Ovary (tissue), 7 donors: ENCODE measurements at regions not wholly inside any gene's neighbourhood (a gene's known extent, or its start where the extent isn't known, plus 50 kb on each side); places are given as distances from the start of the nearest gene placed in this dataset.

Experiments
- DNase-seq, 5 donors: peaks; one replicate each; pipeline ENCODE4 v3.0.0-alpha.2; 2019 to 2020
- H3K27ac ChIP-seq, 2 donors: fragments of 200-600 bp; one replicate each; pipeline versions ENCODE4 v1.5.1 to v1.8.0; 2019 to 2022
- H3K27me3 ChIP-seq: fragments of 200-600 bp; one replicate; pipeline ENCODE4 v1.8.0; 2022
- H3K36me3 ChIP-seq: fragments of 200-600 bp; sonication (generic); one replicate; pipeline ENCODE4 v1.5.1; 2019
- H3K4me1 ChIP-seq: one replicate; pipeline ENCODE4 v1.8.1; 2013; ENCODE audit warnings: mild to moderate bottlenecking, moderate library complexity; ENCODE audit not compliant: insufficient read depth
- H3K4me3 ChIP-seq: fragments of 200-600 bp; sonication (generic); one replicate; pipeline ENCODE4 v1.5.1; 2017
- H3K9me3 ChIP-seq, 2 donors: fragments of 200-600 bp in 1 of 2; sonication (generic) in 1 of 2; one replicate each; pipeline versions ENCODE4 v1.5.1 to v1.8.1; 2013 to 2019; ENCODE audit warnings: mild to moderate bottlenecking in 1 of 2, moderate library complexity in 1 of 2
- EP300 ChIP-seq: sonication (generic); formaldehyde crosslinking; IDR thresholded peaks from one replicate; pipeline ENCODE4 v1.6.1; 2017; ENCODE audit warnings: antibody characterized with exemption
- POLR2A ChIP-seq: fragments of 450-650 bp; IDR thresholded peaks from one replicate; pipeline ENCODE4 v1.6.1; 2017; ENCODE audit warnings: antibody characterized with exemption, mild to moderate bottlenecking, moderate library complexity
- WGBS, 3 donors: extraction: QIAGEN DNeasy Blood & Tissue Kit in 1 of 3; methylation state at CpG; one replicate each; pipeline versions ENCODE4 v1.1.5 to v1.1.7; 2013 to 2017; 5-methylcytosine and 5-hydroxymethylcytosine counted together
- intact Hi-C, 4 donors: fragments of 100-400 bp; cut with DNase I; formaldehyde crosslinking; loops; one replicate each; pipeline versions ENCODE4 v1.11.0 to v1.15.1; 2022 to 2023
- TF ChIP-seq, protein P1 (sequence below), 3 donors: fragments of 450-650 bp in 2 of 3; fragments of 200-600 bp in 1 of 3; IDR thresholded peaks; one replicate each; pipeline versions ENCODE4 v1.5.1 to v1.8.0; 2016 to 2022; ENCODE audit warnings: antibody characterized with exemption in 3 of 3, mild to moderate bottlenecking in 1 of 3
- donor health status: DM: no; HTN: no; CAD: no; lungs with moderate emphysema.
- donor health status: DM: no; HTN: no; CAD: no.
- donor health status: Bipolar disorder and iron deficiency.
- donor health status: DM: no; HTN: no; CAD: no.
- donor health status: DM: yes; HTN: yes; CAD: no.

GRCh38 chr10:62894156-62894555 is 78.0 kb upstream of the EGR2 start:
- WGBS, 3 donors, result 86 to 88% (median 87%) methylated on average over 3 of the region's 3 CpGs
- intact Hi-C loops, result no loop called here
- no peaks in the 10 kb centered on the region for H3K9me3 ChIP-seq
- no peak overlapping the region for H3K27ac ChIP-seq
- no peaks in the 10 kb centered on the region for H3K36me3 ChIP-seq
- no peak for DNase-seq
- H3K4me3 ChIP-seq, result no peak overlapping the region
- TF ChIP-seq POLR2A (no peak), EP300 (no peak)
- TF ChIP-seq, protein P1, sequence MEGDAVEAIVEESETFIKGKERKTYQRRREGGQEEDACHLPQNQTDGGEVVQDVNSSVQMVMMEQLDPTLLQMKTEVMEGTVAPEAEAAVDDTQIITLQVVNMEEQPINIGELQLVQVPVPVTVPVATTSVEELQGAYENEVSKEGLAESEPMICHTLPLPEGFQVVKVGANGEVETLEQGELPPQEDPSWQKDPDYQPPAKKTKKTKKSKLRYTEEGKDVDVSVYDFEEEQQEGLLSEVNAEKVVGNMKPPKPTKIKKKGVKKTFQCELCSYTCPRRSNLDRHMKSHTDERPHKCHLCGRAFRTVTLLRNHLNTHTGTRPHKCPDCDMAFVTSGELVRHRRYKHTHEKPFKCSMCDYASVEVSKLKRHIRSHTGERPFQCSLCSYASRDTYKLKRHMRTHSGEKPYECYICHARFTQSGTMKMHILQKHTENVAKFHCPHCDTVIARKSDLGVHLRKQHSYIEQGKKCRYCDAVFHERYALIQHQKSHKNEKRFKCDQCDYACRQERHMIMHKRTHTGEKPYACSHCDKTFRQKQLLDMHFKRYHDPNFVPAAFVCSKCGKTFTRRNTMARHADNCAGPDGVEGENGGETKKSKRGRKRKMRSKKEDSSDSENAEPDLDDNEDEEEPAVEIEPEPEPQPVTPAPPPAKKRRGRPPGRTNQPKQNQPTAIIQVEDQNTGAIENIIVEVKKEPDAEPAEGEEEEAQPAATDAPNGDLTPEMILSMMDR (IDR thresholded peaks at IDR 0.05), result no peak
- H3K27me3 ChIP-seq, result no peaks in the 10 kb centered on the region
- H3K4me1 ChIP-seq, result no peaks in the 10 kb centered on the region

DNA sequence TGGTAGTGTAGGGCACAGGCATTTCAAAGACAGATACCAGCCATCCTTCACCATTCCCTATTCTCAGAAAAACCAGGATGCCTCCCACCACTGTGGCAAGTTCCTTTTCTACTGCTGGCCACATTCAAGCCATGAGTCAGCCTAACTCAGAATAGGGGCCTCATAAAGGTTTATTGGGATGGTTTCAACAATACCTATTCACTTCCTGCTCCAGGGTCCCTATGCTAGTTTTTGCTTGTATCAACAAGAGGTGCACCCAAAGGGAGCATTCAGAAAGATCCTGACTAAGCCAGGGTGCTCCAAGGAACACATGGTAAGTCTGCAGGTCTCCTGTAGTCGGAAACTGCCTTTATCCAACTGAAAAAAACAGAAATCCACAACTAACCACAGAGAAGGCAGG is 76.9 kb upstream of the EGR2 start:
- no peak overlapping the region for H3K27ac ChIP-seq
- no peaks in the 10 kb centered on the region for H3K27me3 ChIP-seq
- H3K4me1 ChIP-seq, result no peaks in the 10 kb centered on the region
- WGBS, 3 donors, result 75 to 95% (median 92%) methylated on average over 1 of the region's 1 CpG
- no peak overlapping the region for H3K4me3 ChIP-seq
- TF ChIP-seq, protein P1 (IDR thresholded peaks at IDR 0.05), result no peak
- TF ChIP-seq EP300 (no peak), POLR2A (no peak)
- intact Hi-C loops, result no loop called here
- no peaks in the 10 kb centered on the region for H3K36me3 ChIP-seq
- H3K9me3 ChIP-seq, result no peaks in the 10 kb centered on the region
- no peak for DNase-seq

- Histone ChIP-seq H3K4me3 (no peak overlapping the region), H3K27me3 (no peaks in the 10 kb centered on the region), H3K27ac (no peak overlapping the region), H3K9me3 (no peaks in the 10 kb centered on the region), H3K36me3 (no peaks in the 10 kb centered on the region), H3K4me1 (no peaks in the 10 kb centered on the region)
- TF ChIP-seq POLR2A, result no peak
- TF ChIP-seq, protein P1 (IDR thresholded peaks at IDR 0.05), result no peak
- TF ChIP-seq EP300, result no peak
- DNase-seq, result no peak
- intact Hi-C loops, result no loop called here
- WGBS, 3 donors, result 74 to 90% (median 79%) methylated on average over 2 of the region's 2 CpGs
These were observed 74.2 kb upstream of the EGR2 start for GRCh38 chr10:62890395-62890794.

GRCh38 chr10:62887642-62888041 is 71.5 kb upstream of the EGR2 start:
- no peaks in the 10 kb centered on the region for H3K4me1 ChIP-seq
- H3K27me3 ChIP-seq, result no peaks in the 10 kb centered on the region
- no peak overlapping the region for H3K27ac ChIP-seq
- intact Hi-C loops, result no loop called here
- 85 to 91% (median 90%) methylated on average over 2 of the region's 2 CpGs for WGBS, 3 donors
- TF ChIP-seq, protein P1 (IDR thresholded peaks at IDR 0.05), result no peak
- TF ChIP-seq POLR2A (no peak), EP300 (no peak)
- DNase-seq, result no peak
- no peaks in the 10 kb centered on the region for H3K36me3 ChIP-seq
- H3K4me3 ChIP-seq, result no peak overlapping the region
- no peaks in the 10 kb centered on the region for H3K9me3 ChIP-seq
